Activated CD4-positive, CD25-positive, alpha-beta regulatory T cell treated with anti-CD3 and anti-CD28 coated beads, Interleukin-2, amount 50 U/mL, for 24 hours (primary cell): ENCODE measurements at regions not wholly inside any gene's neighbourhood (a gene's known extent, or its start where the extent isn't known, plus 50 kb on each side); places are given as distances from the start of the nearest gene placed in this dataset.

Source experiments
- ATAC-seq, 2 donors: fragments of 150-1000 bp; cut with Tn5 transposase; one replicate each; pipeline ENCODE4 v1.10.0; 2021; ENCODE audit warnings: mild to moderate bottlenecking in 1 of 2, moderate library complexity in 1 of 2

DNA sequence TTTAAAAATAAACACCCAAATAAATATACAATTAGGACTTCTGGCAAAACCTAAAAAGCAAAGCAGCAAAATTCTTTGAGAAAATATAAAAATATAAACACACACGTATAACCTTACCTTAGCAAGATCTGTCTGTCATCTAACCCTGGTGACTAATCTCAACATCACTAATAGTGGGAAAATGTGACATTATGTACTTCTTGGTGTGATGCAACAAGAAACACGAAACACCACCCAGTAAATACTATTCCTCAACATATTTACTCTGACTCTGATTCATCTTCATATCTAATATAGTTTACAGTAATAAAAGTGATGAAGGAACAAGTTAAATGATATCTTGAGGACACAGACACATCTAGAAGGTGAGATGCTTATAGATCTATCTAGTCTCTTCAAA, 332.6 kb upstream of the MANEA start:
- no peak for ATAC-seq

DNA sequence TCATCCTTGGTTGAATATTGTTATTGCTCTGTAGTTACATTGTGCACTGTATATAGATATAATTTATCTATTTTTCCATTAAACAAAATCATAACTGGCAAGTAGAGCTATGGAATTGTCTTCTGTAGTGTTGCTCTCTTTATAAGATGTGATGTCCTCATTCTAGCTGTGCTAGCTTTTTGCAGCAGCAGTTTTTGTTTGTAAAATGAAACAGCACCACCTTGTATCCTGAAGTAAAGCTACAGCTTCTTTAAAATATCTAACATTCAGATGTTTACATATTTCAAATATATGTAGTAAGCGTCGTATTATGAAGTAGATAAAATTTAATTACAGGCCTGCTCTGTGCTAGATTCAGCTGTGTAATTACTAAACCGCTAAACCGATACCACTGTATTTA, 328.8 kb upstream of the MANEA start:
- no peak for ATAC-seq

GRCh38 chr6:95249175-95249574, 328.2 kb upstream of the MANEA start:
- no peak for ATAC-seq

DNA sequence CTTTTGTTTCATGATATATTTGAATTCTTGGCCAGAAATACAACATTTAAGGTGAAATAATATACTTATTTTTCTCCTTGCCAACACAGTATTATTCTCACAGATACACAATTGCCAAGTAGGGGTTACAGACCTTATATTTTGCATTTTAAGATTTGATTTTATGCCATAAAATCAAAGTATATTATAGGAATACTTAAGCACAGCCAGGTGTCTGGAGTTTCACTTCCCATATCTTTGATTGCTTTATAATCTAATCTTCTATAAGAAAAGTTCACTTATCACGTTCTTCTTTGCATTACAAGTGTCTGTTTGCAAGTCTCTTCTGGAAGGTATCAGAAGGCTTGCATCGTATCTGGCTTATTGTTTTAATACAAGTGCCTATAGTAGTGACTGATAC, 327.7 kb upstream of the MANEA start:
- ATAC-seq, result no peak

DNA sequence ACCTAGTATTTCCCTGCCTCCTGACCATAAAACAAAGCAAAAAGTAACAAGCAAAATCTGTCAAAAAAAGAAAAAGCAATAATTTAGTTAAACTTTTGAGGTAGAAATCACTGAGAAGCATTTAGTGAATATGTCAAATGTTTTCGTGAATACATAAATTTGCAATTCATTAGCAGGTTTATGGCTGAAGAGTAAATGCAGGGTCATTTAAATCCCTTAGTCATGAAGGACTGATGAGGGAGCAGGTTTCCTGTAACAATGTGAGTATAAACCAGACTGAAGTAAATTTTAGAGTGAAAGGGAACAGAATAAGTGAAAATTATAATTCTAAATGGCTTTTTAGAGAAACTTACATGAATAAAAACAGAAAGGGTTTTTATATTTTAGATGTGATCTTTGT, 313.5 kb upstream of the MANEA start:
- ATAC-seq, result no peak

- no peak for ATAC-seq
Observed at GRCh38 chr6:95266537-95267258, 310.6 kb upstream of the MANEA start.

- no peak for ATAC-seq
Observed at GRCh38 chr6:95274686-95275235, 302.6 kb upstream of the MANEA start.

- ATAC-seq, result no peak
Observed at GRCh38 chr6:95279616-95280015, 297.7 kb upstream of the MANEA start.

DNA sequence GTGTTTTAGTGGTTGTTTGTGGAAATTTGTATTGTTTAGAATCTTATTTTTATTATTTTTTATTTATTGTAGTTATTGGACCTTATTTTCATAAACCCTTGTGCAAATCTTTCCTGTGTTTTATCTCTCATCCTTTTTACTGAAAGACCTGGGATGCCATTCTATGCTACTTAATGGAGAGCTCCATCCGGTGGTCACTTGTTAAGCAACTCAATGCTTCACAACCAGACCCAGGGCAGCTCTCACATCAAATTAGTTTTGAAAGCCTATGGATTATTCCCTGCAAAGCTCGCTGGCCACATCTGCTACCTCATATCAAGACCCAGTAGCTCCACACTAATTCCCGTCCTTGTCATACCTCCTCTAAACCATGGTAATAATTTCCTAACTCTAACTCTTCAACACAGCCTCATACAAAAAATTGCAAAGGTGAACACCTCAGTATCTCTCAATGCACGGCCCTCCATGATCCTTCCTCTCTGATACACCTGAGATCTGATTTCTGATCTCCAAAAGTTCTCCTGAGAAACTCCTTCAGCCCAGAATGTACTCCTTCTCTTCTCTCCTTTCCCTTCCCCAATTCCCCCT, 296.6 kb upstream of the MANEA start:
- ATAC-seq, result no peak

DNA sequence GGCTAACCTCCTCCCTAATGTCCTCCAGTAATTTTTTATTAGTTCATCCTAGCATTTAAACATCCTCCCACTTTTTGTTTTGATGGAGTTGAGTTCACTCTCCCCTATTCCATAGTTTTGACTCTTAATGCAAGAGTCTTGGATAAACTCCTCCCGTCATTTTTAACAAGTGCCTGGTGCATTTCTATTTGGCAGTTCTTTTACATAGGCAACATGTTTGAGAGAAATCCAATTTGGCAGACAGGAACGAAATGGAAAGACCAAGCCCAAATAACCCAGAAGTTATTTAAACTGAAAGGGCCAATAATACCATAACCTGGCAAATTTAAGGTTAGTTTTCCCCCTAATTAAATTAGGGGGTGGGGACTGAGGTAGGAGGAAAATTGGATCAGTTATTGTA, 291.5 kb upstream of the MANEA start:
- no peak for ATAC-seq

- ATAC-seq, result no peak
Observed at GRCh38 chr6:95286874-95287273, 290.5 kb upstream of the MANEA start.

DNA sequence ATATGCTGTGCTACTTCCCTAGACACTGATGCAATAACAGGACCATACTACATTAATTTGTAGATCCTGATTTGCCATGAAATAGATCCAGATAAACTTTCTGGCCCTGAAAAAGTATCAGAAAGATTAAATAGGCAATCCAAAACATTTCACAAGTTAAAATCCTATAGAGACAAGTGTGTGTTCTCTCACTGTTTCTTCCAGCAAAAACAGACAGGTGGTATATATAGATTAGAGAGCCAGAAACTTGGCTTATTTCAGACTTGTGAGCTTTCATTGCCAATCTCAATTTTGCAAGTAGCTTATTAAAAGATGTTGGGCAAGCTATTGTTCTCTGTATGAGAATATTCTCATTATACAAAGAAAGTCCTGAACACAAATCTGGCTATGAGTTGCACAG, 289.1 kb upstream of the MANEA start:
- no peak for ATAC-seq

GRCh38 chr6:95292011-95292410, 285.3 kb upstream of the MANEA start:
- ATAC-seq, result no peak

- no peak for ATAC-seq
Observed at GRCh38 chr6:95293257-95293656, 284.1 kb upstream of the MANEA start.

DNA sequence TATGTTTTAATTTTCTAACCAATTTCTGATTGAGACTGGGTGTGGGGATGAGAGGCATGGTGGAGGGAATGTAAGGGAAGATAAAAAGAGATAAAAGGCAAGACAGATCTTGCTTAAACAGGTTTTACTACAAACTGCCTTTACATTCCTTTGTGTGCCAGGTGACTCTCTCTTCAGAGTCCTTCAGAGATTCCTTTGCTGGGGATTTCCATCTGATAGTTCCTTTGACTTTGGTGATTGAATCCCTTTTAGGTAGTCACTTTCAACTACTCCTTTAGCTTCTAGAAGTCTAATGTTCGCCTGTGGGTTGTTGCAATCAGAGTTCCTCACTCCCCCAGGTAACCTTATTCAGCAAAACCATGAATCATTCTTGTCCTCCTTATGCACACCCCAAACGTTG, 283.3 kb upstream of the MANEA start:
- ATAC-seq, result no peak

DNA sequence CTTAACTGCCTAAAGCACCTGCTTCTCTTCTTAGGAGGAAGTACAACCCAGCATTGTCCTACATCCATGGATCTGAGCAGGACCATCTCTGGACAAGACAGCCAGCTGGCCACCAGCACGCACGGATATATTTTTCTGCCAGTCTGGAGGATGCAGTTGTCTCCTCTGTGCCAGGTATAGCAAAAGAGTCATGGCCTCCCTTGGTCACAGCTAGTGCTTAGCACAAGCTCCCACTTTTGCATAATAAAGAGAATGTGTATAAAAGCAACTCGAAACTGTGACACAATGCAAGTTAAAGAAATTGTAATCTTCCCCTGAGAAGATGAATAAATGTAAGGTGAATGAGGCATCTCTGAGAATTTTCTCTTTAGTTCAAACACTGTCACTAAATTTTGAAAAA, 267.8 kb upstream of the MANEA start:
- ATAC-seq, result no peak

DNA sequence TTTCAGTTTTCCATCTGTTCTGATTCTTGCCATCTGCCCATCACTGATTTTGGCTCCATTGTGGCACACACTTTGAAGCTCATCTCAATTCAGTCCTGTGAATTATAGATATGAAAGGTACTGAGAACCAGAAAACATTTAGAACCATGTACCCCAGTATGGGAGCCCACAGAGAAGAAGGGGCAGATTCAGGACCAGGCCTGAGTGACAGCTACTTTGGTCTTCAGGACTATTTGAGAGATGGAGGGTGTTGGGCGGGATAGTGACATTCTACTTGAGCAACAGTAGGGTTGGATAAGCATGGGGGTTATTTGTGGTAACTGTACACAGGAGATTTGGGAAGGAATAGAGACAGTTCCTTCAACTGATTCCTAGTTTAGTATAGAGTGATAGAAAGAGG, 259.2 kb upstream of the MANEA start:
- no peak for ATAC-seq

GRCh38 chr6:95321126-95321525, 256.2 kb upstream of the MANEA start:
- ATAC-seq, result no peak

- ATAC-seq, result no peak
Observed at GRCh38 chr6:95325916-95326315, 251.4 kb upstream of the MANEA start.

- no peak for ATAC-seq
Observed at GRCh38 chr6:95328231-95328630, 249.1 kb upstream of the MANEA start.

GRCh38 chr6:95352064-95352795, 225.1 kb upstream of the MANEA start:
- ATAC-seq, result no peak

DNA sequence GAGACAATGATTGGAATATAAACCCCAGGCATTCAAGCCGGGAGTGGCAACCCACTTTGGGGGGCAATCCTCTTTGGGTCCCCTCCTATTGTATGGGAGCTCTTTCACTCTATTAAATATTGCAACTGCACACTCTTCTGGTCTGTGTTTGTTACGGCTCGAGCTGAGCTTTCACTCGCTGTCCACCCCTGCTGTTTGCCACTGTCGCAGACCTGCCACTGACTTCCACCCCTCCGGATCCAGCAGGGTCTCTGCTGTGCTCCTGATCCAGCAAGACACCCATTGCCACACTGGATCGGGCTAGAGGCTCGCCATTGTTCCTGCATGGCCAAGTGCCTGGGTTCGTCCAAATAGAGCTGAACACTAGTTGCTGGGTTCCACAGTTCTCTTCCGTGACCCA, 222.8 kb upstream of the MANEA start:
- ATAC-seq, result no peak

- no peak for ATAC-seq
Observed at GRCh38 chr6:95357380-95358020, 219.8 kb upstream of the MANEA start.
